ENCODE measurements at regions not wholly inside any gene's neighbourhood (a gene's known extent, or its start where the extent isn't known, plus 50 kb on each side); places are given as distances from the start of the nearest gene placed in this dataset.

GRCh38 chr7:84368122-84368521 is 173.5 kb upstream of the SEMA3A start:
- POLR2A ChIA-PET, result no interaction called here
- no peak for TF ChIP-seq CTCF (IDR thresholded peaks at IDR 0.05; ENCODE audit: control extremely low read depth, extremely low read depth, low read depth, missing control alignments)
- DNase-seq (ENCODE audit: extremely low spot score), result no peak

GRCh38 chr7:84364708-84365107 is 170.1 kb upstream of the SEMA3A start:
- no peak for TF ChIP-seq CTCF (IDR thresholded peaks at IDR 0.05; ENCODE audit: control extremely low read depth, extremely low read depth, low read depth, missing control alignments)
- DNase-seq (ENCODE audit: extremely low spot score), result no peak
- ChIA-PET POLR2A (no interaction called here), CTCF (interaction anchor here (1.1 to 1.8 kb wide), 2 partner anchors 13 to 18 kb away, joined by 3 to 5 read pairs; no protein-coding TSS in a partner anchor)

More at GRCh38 chr7:84368122-84368521, 173.5 kb upstream of the SEMA3A start:
- CTCF ChIA-PET, result no interaction called here

- no peak for TF ChIP-seq CTCF (IDR thresholded peaks at IDR 0.05; ENCODE audit: control extremely low read depth, extremely low read depth, low read depth, missing control alignments)
- ChIA-PET POLR2A (no interaction called here), CTCF (interaction anchor here (1.1 kb wide), 1 partner anchor 13 kb away, joined by 3 read pairs; no protein-coding TSS in a partner anchor)
- DNase-seq (ENCODE audit: extremely low spot score), result no peak
Measured at GRCh38 chr7:84363741-84364140, 169.2 kb upstream of the SEMA3A start.

GRCh38 chr7:84362828-84363227 is 168.2 kb upstream of the SEMA3A start:
- POLR2A ChIA-PET, result no interaction called here
- DNase-seq (ENCODE audit: extremely low spot score), result no peak
- TF ChIP-seq CTCF (IDR thresholded peaks at IDR 0.05; ENCODE audit: control extremely low read depth, extremely low read depth, low read depth, missing control alignments), result no peak
- CTCF ChIA-PET, result interaction anchor here (1.1 kb wide), 1 partner anchor 12 kb away, joined by 3 read pairs; no protein-coding TSS in a partner anchor

- POLR2A ChIA-PET, result no interaction called here
- DNase-seq (ENCODE audit: extremely low spot score), result no peak
- CTCF ChIA-PET, result no interaction called here
- no peak for TF ChIP-seq CTCF (IDR thresholded peaks at IDR 0.05; ENCODE audit: control extremely low read depth, extremely low read depth, low read depth, missing control alignments)
Measured at GRCh38 chr7:84362360-84362759, 167.8 kb upstream of the SEMA3A start.

- DNase-seq (ENCODE audit: extremely low spot score), result no peak
- ChIA-PET POLR2A (no interaction called here), CTCF (no interaction called here)
- no peak for TF ChIP-seq CTCF (IDR thresholded peaks at IDR 0.05; ENCODE audit: control extremely low read depth, extremely low read depth, low read depth, missing control alignments)
Measured at GRCh38 chr7:84354866-84355265, 160.3 kb upstream of the SEMA3A start.

GRCh38 chr7:84354030-84354429 is 159.4 kb upstream of the SEMA3A start:
- no peak for TF ChIP-seq CTCF (IDR thresholded peaks at IDR 0.05; ENCODE audit: control extremely low read depth, extremely low read depth, low read depth, missing control alignments)
- ChIA-PET POLR2A (no interaction called here), CTCF (no interaction called here)
- no peak for DNase-seq (ENCODE audit: extremely low spot score)

Data from GM10248 (cell line).